Jurkat, Clone E6-1 (cell line): ENCODE measurements at regions not wholly inside any gene's neighbourhood (a gene's known extent, or its start where the extent isn't known, plus 50 kb on each side); places are given as distances from the start of the nearest gene placed in this dataset.

Experiments
- DNase-seq: peaks from one replicate; pipeline ENCODE4 v3.0.0-alpha.2; 2011; ENCODE audit warnings: low read depth, low spot score
- H3K4me3 ChIP-seq: 2 replicates; pipeline ENCODE4 v1.5.1; 2011; ENCODE audit warnings: mild to moderate bottlenecking, low read length, control low read depth, moderate library complexity

DNA sequence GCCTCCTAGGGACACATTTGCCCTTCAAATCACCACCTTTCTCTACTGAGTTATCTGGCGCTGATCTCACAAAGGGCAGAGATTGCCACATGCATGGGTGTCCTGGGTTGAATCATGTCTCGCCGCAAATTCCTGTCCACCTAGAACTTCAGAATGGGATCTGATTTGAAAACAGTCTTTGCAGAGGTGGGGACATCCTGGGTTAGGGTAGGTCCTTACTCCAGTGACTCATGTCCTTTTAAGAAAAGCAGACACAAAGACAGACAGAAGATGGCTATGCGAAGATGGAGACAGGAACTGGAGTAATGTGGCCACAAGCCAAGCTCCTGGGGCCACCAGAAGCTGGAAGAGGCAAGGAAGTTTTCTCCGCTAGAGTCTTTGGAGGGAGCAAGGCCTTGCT is 197.4 kb upstream of the SMIM21 start:
- H3K4me3 ChIP-seq = no peak overlapping the region
- DNase-seq = no peak

DNA sequence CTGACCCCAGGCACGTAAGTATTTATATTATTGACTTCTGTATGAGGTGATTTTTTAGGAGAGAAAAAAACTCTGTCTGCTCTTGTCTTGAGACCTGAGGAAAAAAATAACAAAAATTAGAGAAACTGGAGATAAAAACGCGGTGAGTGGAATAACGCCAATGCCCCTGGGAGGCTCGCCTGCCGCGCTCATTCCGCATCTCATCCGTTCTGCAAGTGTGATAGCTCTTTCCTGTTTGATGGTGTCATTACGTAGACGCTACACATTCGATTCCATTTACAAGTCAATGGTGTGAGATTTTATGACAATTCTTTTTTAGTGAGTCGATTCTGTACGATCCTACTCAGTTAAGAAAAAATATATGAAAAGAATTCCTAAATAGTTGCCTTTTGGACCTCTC is 194.3 kb upstream of the SMIM21 start:
- H3K4me3 ChIP-seq = no peak overlapping the region
- no peak for DNase-seq

GRCh38 chr18:75618146-75618545 is 190.6 kb upstream of the SMIM21 start:
- no peak for DNase-seq
- H3K4me3 ChIP-seq = no peak overlapping the region

- no peak for DNase-seq
- no peak overlapping the region for H3K4me3 ChIP-seq
Measured at GRCh38 chr18:75612456-75612855, 185.0 kb upstream of the SMIM21 start.

- no peak for DNase-seq
- no peak overlapping the region for H3K4me3 ChIP-seq
Measured at GRCh38 chr18:75607701-75608100, 180.2 kb upstream of the SMIM21 start.

DNA sequence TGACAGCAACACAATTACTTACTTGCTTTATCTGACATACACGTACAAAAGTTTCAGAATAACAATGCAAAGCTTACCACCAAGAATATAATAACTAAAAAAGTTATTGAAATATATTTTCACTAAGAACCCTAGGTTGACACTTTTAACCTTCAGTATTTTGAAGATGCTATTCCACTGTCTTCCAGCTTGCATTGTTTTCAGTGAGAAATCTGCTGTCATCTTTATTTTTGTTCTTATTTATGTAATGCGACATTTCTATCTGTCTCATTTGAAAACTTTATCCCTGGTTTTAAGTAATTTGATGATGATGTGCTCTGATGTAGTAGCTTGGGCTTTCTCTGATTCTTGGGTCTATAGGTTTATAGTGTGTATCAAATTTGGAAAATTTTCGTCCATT is 165.0 kb upstream of the SMIM21 start:
- no peak for DNase-seq
- no peak overlapping the region for H3K4me3 ChIP-seq

DNA sequence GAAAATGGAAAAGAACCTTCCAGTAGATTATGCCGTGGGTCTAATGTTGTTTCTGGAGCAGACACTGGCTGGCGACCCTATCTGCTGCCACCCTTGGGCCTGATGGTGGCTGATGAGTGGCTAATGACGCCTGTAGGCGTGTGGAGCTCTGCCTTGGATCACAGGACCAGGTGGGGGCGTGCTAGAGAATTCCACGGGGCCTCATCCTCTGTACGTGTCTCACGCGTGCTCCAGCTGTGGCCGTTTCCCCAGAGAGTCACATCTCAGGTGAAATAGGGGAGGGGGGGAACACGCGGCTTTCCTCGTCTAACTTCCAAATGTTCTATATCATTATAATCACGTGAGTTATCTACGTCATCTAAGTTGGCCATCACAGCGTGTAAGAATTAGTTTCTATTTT is 160.9 kb upstream of the SMIM21 start:
- no peak overlapping the region for H3K4me3 ChIP-seq
- DNase-seq = no peak

DNA sequence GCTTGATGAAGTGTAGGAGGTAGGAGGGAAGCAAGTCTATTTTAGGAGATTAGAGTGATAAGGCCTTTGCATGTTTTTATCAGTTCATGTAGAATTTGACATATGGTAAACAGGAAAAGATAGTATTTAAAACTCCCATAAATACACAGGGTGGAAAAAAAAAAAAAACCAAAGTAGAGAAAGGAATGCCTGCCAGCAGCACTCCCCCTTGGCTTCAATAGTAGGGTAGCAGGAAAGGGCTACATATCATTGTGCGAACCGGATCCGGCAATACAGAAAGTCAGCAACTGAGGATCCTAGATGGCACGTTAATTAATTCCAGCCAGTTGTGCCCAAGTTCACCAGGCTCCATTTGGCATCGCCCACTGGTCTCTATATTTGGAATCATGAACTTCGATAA is 159.6 kb upstream of the SMIM21 start:
- DNase-seq = no peak
- no peak overlapping the region for H3K4me3 ChIP-seq

DNA sequence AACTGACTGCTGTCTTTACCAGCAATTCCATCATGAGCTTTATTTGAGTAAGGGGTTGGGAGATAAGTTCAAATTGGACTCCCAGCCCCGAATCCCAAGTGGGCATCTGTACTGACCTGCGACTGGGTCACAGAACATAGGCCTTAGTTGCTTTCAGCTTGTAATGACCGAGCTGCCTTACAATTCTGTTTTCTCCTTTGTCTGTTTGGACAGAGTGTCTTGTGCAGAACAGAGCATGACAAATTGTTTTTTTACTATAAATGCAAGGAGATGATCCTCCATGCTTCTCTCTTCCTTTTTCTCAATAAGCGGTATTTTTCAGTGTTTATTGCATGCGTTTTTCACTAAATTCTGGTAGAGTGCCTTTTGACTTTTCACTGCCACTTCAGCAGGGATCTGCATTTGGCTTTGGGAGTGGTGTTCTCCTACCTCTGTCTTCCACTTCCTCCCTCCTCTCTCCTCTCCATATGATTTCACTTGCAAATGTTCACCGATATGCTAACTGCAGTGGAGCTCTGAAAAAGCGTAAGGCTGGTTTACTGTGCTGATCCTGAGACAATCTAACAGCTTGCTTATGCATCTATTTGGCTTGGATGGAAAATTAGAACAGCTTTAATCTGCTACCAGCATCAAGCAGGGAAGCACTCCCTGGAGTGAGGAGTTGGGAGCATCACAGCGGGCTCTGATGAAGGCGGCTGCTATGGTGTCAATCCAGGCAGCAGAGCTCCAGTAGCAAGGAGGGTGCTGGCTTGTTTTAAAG is 158.8 kb upstream of the SMIM21 start:
- no peak for DNase-seq
- H3K4me3 ChIP-seq = no peak overlapping the region

GRCh38 chr18:75582940-75583339 is 155.4 kb upstream of the SMIM21 start:
- H3K4me3 ChIP-seq = no peak overlapping the region
- DNase-seq = no peak

GRCh38 chr18:75582406-75582821 is 154.9 kb upstream of the SMIM21 start:
- no peak overlapping the region for H3K4me3 ChIP-seq
- no peak for DNase-seq

- H3K4me3 ChIP-seq = no peak overlapping the region
Measured at GRCh38 chr18:75581336-75582131, 154.0 kb upstream of the SMIM21 start.

DNA sequence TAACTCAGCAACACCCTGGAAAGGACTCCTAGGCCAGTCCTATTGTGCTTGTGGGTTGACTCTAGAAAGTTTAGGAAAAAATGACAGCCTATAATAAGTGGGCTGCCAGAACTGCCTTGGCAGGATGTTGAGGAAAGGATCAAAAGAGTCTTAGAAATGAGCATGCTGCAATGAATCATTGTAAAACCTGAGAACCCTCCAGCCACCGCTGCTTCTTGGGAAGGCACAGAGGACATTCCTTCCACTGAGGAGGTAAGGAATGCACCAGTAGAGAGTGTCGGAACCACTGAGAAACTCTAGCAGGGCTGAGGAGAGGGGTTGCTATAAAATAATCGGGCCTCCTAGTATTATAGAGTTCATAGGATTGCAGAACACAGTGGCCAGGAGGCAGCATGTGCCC is 146.7 kb upstream of the SMIM21 start:
- DNase-seq = no peak
- H3K4me3 ChIP-seq = no peak overlapping the region

More at GRCh38 chr18:75581336-75582131, 154.0 kb upstream of the SMIM21 start:
- DNase-seq = no peak

GRCh38 chr18:75563150-75563549 is 135.6 kb upstream of the SMIM21 start:
- no peak overlapping the region for H3K4me3 ChIP-seq
- DNase-seq = no peak

- no peak overlapping the region for H3K4me3 ChIP-seq
- DNase-seq = no peak
Measured at GRCh38 chr18:75562216-75562615, 134.7 kb upstream of the SMIM21 start.

DNA sequence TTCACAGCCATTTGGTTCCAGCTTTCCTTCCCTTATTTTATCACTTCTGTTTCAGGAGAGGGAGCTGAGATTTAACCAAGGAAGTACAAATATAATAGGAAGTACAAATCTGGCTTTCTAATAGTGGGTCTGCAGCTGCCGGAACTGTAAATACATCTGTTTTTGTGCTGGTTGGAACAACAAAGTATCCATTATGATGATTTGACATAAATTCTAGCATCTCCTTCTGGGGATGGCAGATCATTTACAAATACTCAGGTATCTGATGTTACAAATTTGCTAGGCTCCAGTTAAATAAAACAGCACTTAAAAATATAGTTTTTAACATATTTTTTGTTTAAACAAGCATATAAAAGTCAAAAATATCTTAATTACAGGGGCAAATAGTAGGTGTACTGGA is 131.3 kb upstream of the SMIM21 start:
- DNase-seq = no peak
- H3K4me3 ChIP-seq = no peak overlapping the region

- DNase-seq = no peak
- no peak overlapping the region for H3K4me3 ChIP-seq
Measured at GRCh38 chr18:75556841-75557240, 129.3 kb upstream of the SMIM21 start.

DNA sequence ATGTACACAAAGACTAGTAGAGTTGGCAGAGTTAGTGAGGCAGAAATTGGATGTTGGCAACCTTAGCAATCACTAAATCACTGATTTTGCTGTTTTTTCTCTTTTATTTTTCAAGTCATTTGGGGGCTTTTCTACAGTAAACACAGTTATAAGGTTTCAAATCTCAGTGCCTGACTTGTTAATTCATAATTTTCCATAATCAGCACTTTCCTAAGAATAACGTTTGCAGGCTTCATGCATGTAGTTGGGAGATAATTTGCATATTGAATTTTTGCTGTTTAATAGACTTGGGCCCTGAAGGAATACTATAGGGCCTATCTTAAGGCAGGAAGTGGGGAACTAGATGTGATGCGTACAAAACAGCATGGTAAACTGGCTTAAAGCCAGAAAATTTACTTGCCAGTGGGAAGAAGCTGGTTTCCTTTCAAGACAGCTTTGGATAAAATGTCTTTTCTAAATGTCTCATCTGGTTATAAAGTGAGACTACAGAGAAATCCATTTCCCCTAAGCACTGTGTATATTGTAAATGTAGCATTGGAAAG is 127.2 kb upstream of the SMIM21 start:
- no peak overlapping the region for H3K4me3 ChIP-seq
- DNase-seq = no peak

GRCh38 chr18:75554176-75554575 is 126.7 kb upstream of the SMIM21 start:
- DNase-seq = no peak

GRCh38 chr18:75553021-75553420 is 125.5 kb upstream of the SMIM21 start:
- no peak for DNase-seq

More at GRCh38 chr18:75554176-75554575, 126.7 kb upstream of the SMIM21 start:
- H3K4me3 ChIP-seq = no peak overlapping the region

More at GRCh38 chr18:75553021-75553420, 125.5 kb upstream of the SMIM21 start:
- H3K4me3 ChIP-seq = no peak overlapping the region
